Thoracic aorta (tissue), 2 donors: ENCODE measurements at regions not wholly inside any gene's neighbourhood (a gene's known extent, or its start where the extent isn't known, plus 50 kb on each side); places are given as distances from the start of the nearest gene placed in this dataset.

Experiments
- ATAC-seq: fragments of 150-250 bp; one replicate; pipeline ENCODE4 v1.8.0; 2017; ENCODE audit warnings: low read depth; ENCODE audit not compliant: insufficient number of reproducible peaks, low FRiP score
- DNase-seq: peaks from one replicate; pipeline ENCODE4 v3.0.0-alpha.2; 2020; ENCODE audit warnings: low spot score
- H3K27ac ChIP-seq, 2 donors: fragments of 200-600 bp; sonication (generic); 1 replicate in 1 of 2; 2 replicates in 1 of 2; pipeline ENCODE4 v1.5.1; 2016; ENCODE audit warnings: mild to moderate bottlenecking in 2 of 2, moderate library complexity in 2 of 2
- H3K27me3 ChIP-seq: fragments of 200-600 bp; sonication (generic); replicated peaks from 2 replicates; pipeline ENCODE4 v1.6.0; 2016; ENCODE audit warnings: mild to moderate bottlenecking; ENCODE audit not compliant: insufficient read depth
- H3K36me3 ChIP-seq: fragments of 200-600 bp; sonication (generic); one replicate; pipeline ENCODE4 v1.5.1; 2016
- H3K4me1 ChIP-seq, 2 donors: fragments of 200-600 bp; sonication (generic); 1 replicate in 1 of 2; 2 replicates in 1 of 2; pipeline versions ENCODE4 v1.5.1 to v1.6.0; 2016; ENCODE audit warnings: low read depth in 2 of 2, mild to moderate bottlenecking in 1 of 2; ENCODE audit not compliant: control insufficient read depth in 1 of 2
- H3K4me3 ChIP-seq: fragments of 200-600 bp; sonication (generic); 2 replicates; pipeline ENCODE4 v1.5.1; 2016; ENCODE audit warnings: mild to moderate bottlenecking
- H3K9me3 ChIP-seq: fragments of 200-600 bp; sonication (generic); 2 replicates; pipeline ENCODE4 v1.5.1; 2016
- TF ChIP-seq, protein P1 (sequence below): fragments of 200-600 bp; sonication (generic); IDR thresholded peaks from one replicate; pipeline ENCODE4 v1.5.1; 2019; ENCODE audit warnings: antibody characterized with exemption

DNA sequence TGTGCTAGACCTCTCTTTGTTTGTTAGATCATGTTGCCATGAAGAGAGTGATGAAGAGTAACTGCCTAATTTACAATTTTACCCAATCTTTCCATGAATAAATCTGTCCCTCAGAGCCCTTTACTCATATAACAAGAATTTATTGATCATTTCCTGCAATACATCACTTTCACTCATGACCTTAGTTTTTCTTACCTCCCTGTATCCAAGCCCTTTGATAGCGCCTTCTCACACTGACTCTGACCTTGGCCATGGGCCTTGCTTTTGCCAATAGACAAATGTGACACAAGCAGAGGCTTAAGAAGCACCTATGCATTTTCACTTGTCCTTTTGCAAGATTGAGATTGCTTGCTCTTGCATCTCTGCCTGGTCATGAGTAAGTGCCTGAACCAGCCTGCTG is 288.1 kb downstream of the NNT start:
- Histone ChIP-seq H3K4me1 (no peaks in the 10 kb centered on the region), H3K27ac (no peak overlapping the region), H3K36me3 (no peaks in the 10 kb centered on the region), H3K4me3 (no peak overlapping the region), H3K9me3 (no peaks in the 10 kb centered on the region), H3K27me3 (no peaks in the 10 kb centered on the region)
- DNase-seq (no peak), ATAC-seq (no peak)
- TF ChIP-seq, protein P1, sequence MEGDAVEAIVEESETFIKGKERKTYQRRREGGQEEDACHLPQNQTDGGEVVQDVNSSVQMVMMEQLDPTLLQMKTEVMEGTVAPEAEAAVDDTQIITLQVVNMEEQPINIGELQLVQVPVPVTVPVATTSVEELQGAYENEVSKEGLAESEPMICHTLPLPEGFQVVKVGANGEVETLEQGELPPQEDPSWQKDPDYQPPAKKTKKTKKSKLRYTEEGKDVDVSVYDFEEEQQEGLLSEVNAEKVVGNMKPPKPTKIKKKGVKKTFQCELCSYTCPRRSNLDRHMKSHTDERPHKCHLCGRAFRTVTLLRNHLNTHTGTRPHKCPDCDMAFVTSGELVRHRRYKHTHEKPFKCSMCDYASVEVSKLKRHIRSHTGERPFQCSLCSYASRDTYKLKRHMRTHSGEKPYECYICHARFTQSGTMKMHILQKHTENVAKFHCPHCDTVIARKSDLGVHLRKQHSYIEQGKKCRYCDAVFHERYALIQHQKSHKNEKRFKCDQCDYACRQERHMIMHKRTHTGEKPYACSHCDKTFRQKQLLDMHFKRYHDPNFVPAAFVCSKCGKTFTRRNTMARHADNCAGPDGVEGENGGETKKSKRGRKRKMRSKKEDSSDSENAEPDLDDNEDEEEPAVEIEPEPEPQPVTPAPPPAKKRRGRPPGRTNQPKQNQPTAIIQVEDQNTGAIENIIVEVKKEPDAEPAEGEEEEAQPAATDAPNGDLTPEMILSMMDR: no peak

DNA sequence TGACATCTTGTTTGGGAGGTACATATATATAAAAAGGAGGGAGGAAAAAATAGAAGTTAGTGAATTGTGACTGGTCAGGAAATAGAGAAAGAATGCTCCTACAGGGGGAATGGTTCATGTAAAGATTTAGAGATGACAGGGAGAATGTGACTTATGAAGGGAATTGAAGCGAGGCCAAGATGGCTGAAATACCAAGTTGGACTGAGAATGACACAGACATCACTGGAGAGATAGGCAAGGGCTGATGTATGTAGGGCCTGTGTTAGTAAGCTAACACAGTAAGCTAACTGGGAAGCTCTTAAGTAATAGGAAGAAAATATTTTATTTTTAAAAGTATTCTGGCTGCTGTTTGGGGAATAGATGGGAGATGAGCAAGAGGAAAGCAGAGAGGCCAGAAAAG is 286.3 kb downstream of the NNT start:
- Histone ChIP-seq H3K4me3 (no peak overlapping the region), H3K27ac (no peak overlapping the region), H3K4me1 (no peaks in the 10 kb centered on the region), H3K9me3 (no peaks in the 10 kb centered on the region), H3K36me3 (no peaks in the 10 kb centered on the region), H3K27me3 (no peaks in the 10 kb centered on the region)
- ATAC-seq (no peak), DNase-seq (no peak)
- TF ChIP-seq, protein P1: no peak

DNA sequence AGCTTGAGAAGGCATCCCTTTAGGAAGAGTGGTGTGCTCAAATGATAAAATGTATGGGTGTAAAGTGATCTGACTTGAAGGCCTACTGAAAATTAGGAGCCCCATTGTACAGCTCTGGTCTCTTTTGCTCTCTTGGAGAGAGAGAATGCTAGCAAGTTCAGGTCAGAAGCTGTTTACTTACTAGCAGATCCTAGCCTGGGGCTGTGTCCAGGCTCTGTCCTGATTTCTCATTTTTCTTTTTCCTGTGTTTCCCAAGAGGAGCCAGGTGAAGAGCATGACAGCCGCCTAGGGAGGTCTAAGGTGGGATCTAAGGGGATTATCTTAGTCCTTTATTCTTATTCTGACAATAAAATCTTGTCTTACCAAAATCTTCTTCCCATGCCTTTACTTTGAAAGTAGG is 272.8 kb downstream of the NNT start:
- H3K27me3 ChIP-seq: no peaks in the 10 kb centered on the region
- no peaks in the 10 kb centered on the region for H3K9me3 ChIP-seq
- TF ChIP-seq, protein P1: no peak
- H3K4me1 ChIP-seq: no peaks in the 10 kb centered on the region
- no peak for ATAC-seq
- no peaks in the 10 kb centered on the region for H3K36me3 ChIP-seq
- no peak overlapping the region for H3K27ac ChIP-seq
- no peak overlapping the region for H3K4me3 ChIP-seq
- DNase-seq: no peak

DNA sequence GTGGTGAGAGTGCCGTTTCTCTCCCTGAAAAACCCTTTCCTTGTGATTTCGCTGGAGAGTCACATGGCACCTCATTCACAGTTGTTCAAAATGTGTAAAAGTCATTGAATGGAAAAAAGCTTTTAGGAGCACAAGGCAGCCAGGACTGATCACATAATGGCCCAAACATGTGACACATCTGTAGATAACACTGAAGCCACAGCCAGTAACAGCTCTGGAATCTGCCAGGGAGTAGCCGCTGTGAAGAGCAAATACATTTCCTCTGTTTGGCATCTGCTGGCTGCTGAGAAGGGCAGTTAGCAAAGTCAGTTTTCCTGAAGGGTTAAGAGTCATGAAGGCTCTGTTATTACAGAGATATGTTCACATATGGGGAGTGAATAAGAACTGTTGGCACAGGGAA is 271.8 kb downstream of the NNT start:
- Histone ChIP-seq H3K4me3 (no peak overlapping the region), H3K27me3 (no peaks in the 10 kb centered on the region), H3K36me3 (no peaks in the 10 kb centered on the region), H3K9me3 (no peaks in the 10 kb centered on the region), H3K4me1 (no peaks in the 10 kb centered on the region), H3K27ac (no peak overlapping the region)
- TF ChIP-seq, protein P1: no peak
- DNase-seq (no peak), ATAC-seq (no peak)

DNA sequence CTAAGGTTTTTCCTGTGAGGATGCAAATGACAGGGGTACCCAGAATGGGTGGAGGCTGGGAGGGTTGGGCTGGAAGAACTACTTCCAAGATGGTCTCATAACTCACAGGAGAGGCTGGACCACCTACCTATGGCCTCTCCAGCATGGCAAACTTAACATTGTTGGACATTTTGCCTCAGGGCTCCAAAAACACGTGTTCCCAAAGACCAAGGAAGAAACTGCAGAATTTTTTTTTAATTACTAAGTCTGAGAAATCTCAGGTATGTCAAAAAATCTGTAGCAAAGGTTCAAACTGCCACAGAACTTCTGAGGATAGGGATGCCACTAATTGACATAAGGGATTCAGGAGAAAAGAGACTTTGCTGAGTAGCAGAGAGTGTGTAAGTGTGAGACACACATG is 270.8 kb downstream of the NNT start:
- ATAC-seq (no peak), DNase-seq (no peak)
- no peak overlapping the region for H3K4me3 ChIP-seq
- no peaks in the 10 kb centered on the region for H3K27me3 ChIP-seq
- H3K27ac ChIP-seq: no peak overlapping the region
- no peaks in the 10 kb centered on the region for H3K9me3 ChIP-seq
- H3K4me1 ChIP-seq: no peaks in the 10 kb centered on the region
- TF ChIP-seq, protein P1: no peak
- H3K36me3 ChIP-seq: no peaks in the 10 kb centered on the region
